ENCODE measurements at regions not wholly inside any gene's neighbourhood (a gene's known extent, or its start where the extent isn't known, plus 50 kb on each side); places are given as distances from the start of the nearest gene placed in this dataset.

GRCh38 chr9:115615821-115616665, 498.1 kb upstream of the TNC start:
- no peak for TF ChIP-seq CTCF (conservative IDR thresholded peaks at IDR 0.05; ENCODE audit: low read depth, low read length)
- no peak overlapping the region for H3K4me3 ChIP-seq (ENCODE audit: low read depth, low read length)
- DNase-seq (ENCODE audit: low read depth): peak; percentile 86

- TF ChIP-seq CTCF (conservative IDR thresholded peaks at IDR 0.05; ENCODE audit: low read depth, low read length): no peak
- no peak overlapping the region for H3K4me3 ChIP-seq (ENCODE audit: low read depth, low read length)
- DNase-seq (ENCODE audit: low read depth): no peak
Observed at GRCh38 chr9:115616666-115617239, 498.8 kb upstream of the TNC start.

GRCh38 chr9:115625251-115625650, 507.3 kb upstream of the TNC start:
- no peak for DNase-seq (ENCODE audit: low read depth)
- H3K4me3 ChIP-seq (ENCODE audit: low read depth, low read length): no peak overlapping the region
- TF ChIP-seq CTCF (conservative IDR thresholded peaks at IDR 0.05; ENCODE audit: low read depth, low read length): no peak

- no peak for TF ChIP-seq CTCF (conservative IDR thresholded peaks at IDR 0.05; ENCODE audit: low read depth, low read length)
- no peak overlapping the region for H3K4me3 ChIP-seq (ENCODE audit: low read depth, low read length)
- DNase-seq (ENCODE audit: low read depth): no peak
Observed at GRCh38 chr9:115625954-115626353, 508.0 kb upstream of the TNC start.

GRCh38 chr9:115627511-115627910, 509.6 kb upstream of the TNC start:
- TF ChIP-seq CTCF (conservative IDR thresholded peaks at IDR 0.05; ENCODE audit: low read depth, low read length): no peak
- no peak overlapping the region for H3K4me3 ChIP-seq (ENCODE audit: low read depth, low read length)
- no peak for DNase-seq (ENCODE audit: low read depth)

GRCh38 chr9:115628426-115628825, 510.5 kb upstream of the TNC start:
- H3K4me3 ChIP-seq (ENCODE audit: low read depth, low read length): no peak overlapping the region
- no peak for DNase-seq (ENCODE audit: low read depth)
- TF ChIP-seq CTCF (conservative IDR thresholded peaks at IDR 0.05; ENCODE audit: low read depth, low read length): no peak

All from choroid plexus epithelial cell (primary cell).